ENCODE measurements at regions not wholly inside any gene's neighbourhood (a gene's known extent, or its start where the extent isn't known, plus 50 kb on each side); places are given as distances from the start of the nearest gene placed in this dataset.

DNA sequence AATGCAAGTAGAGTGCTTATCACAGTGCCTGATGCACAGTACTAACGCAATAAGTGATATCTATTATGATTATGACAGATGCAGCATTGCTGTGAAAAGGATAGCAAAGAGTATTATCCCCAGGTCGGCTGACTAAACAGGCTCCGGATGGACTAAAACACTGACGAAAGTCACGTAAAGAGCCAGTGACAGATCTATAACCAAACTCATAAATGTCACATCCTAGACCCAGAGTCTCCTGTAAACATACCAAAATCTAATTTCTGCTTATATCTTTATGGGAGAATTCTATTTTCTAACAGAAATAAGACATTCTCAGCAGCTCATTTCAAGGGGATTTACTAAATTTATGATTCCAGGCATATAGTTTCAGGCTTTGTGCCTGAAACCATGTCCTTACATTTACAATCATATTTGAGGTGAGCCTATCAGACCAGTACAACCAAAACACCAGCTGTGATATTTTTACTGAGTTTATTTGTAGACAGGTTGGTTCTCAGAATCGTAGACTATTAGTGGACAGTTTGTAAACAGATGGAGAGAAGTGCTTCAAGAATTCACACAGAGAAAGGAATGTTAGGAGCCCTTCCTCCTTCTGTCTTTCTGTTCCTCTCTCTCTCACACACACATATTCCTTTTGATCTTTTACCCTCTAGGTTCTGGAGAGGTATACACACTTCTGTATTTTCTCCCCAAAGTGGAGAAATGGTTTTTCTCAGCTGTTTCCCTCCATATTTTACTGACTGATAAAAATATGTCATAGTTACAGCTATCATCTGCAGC, 52.4 kb upstream of the WDR26 start:
- H3K4me3 ChIP-seq (ENCODE audit: low read depth, low read length), result no peak overlapping the region
- TF ChIP-seq, protein P1, sequence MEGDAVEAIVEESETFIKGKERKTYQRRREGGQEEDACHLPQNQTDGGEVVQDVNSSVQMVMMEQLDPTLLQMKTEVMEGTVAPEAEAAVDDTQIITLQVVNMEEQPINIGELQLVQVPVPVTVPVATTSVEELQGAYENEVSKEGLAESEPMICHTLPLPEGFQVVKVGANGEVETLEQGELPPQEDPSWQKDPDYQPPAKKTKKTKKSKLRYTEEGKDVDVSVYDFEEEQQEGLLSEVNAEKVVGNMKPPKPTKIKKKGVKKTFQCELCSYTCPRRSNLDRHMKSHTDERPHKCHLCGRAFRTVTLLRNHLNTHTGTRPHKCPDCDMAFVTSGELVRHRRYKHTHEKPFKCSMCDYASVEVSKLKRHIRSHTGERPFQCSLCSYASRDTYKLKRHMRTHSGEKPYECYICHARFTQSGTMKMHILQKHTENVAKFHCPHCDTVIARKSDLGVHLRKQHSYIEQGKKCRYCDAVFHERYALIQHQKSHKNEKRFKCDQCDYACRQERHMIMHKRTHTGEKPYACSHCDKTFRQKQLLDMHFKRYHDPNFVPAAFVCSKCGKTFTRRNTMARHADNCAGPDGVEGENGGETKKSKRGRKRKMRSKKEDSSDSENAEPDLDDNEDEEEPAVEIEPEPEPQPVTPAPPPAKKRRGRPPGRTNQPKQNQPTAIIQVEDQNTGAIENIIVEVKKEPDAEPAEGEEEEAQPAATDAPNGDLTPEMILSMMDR (IDR thresholded peaks at IDR 0.05; ENCODE audit: borderline replicate concordance, insufficient read depth, low read depth, low read length), result no peak

DNA sequence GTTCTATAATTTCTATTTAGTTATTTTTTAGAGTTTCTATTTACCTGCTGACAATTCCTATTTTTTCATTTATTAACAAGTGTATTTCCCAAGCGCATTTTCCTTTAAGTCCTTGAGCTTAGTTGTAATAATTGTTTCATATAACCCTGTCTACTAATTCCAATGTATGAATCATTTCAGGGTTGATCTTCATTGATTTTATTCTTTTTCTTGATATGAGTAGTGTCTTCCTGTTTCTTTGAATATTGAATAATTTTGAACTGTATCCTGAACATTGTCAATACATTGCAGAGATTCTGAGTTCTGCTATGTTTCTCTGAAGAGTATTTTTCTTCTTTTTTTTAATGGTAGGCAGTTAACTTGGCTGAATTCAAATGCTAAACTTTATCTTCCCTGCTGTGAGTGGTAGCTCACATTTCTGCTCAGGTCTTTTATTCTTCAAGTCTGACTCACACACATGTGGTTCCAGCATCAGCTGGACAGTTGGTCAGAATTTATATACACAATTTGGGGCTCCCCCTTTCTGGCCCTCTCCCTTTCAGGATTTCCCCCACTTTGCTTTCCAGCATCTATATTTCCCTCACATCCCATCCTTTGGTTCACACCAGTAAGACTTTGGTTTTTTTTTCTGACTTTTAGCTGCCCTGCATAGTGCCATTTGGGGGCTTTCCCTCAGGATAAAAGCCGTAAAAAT, 54.4 kb upstream of the WDR26 start:
- H3K4me3 ChIP-seq (ENCODE audit: low read depth, low read length), result no peak overlapping the region
- TF ChIP-seq, protein P1 (IDR thresholded peaks at IDR 0.05; ENCODE audit: borderline replicate concordance, insufficient read depth, low read depth, low read length), result no peak

DNA sequence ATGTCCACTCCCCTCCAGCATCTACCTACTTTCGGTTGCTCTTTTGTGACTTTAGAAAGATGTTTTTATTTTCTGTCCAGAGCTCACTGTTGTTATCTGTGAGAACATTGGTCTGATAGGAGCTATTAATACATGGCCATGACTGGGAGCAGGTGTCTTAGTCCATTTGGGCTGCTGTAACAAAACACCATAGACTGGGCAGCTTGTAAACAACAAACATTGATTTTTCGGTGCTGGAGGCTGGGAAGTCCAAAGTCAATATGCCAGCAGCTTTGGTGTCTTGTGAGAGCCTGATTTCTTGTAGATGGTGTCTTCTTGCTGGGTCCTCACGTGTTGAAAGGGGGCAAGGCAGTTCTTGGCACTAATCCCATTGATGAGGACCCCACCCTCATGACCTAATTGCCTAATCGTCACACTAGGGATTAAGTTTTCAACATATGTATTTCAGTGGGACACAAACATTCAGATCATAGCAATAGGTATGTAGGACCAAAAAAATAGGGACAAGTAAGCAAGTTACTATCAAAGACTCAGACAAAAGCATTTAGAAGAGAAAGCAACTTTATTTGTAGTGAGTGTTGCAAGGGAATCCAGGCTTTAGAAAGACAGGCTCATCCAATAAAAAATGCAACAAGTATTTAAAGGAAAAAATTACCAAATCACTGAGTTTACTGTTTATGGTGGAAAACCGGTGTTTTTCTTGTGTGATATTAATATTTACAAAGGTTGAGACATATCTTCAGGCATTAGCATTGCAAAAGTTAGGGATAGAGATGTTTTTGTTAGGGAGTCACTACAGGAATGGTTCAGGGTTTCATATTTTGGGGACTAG, 55.2 kb upstream of the WDR26 start:
- H3K4me3 ChIP-seq (ENCODE audit: low read depth, low read length), result no peak overlapping the region
- TF ChIP-seq, protein P1 (IDR thresholded peaks at IDR 0.05; ENCODE audit: borderline replicate concordance, insufficient read depth, low read depth, low read length), result no peak

DNA sequence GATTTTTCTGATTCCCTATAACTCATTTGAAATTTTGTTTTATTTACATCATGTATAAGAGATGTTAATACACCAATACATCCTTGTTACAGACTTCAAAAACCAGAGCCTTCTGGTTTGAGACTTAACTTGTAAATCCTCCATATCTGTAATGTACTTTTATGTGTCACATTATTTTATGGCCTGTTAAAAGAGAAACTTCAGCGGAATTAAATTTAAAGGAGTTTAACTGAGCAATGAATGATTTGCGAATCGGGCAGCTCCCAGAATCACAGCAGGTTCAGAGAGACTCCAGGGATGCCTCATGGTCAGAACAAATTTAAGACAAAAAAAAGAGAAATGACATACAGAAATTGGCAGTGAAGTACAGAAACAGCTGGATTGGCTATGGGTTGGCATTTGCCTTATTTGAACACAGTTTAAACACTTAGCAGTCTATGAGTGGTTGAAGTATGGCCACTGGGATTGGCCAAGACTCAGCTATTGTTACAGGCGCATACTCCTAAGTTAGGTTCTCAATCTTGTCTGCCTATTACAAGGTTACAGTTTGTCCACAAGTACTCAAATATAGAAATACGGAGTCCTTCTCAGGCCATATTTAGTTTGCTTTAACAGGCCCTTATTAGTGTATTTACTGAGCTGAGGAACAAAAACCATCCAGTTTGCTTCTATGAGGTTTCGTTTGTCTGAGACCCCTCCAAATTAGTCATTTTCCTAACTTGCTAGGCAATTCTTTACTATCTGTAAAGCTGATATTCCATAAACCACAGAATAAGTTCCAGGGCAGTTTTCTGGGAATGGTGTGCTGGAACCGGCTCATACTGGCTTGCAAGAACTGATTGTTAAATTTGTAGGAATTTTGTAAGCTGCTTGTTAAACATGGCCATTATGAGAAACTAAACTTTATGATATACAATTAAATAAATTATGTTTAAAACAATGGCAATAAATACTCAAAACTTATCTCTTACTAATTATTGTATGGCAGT, 56.2 kb upstream of the WDR26 start:
- TF ChIP-seq, protein P1 (IDR thresholded peaks at IDR 0.05; ENCODE audit: borderline replicate concordance, insufficient read depth, low read depth, low read length), result no peak
- H3K4me3 ChIP-seq (ENCODE audit: low read depth, low read length), result no peak overlapping the region

DNA sequence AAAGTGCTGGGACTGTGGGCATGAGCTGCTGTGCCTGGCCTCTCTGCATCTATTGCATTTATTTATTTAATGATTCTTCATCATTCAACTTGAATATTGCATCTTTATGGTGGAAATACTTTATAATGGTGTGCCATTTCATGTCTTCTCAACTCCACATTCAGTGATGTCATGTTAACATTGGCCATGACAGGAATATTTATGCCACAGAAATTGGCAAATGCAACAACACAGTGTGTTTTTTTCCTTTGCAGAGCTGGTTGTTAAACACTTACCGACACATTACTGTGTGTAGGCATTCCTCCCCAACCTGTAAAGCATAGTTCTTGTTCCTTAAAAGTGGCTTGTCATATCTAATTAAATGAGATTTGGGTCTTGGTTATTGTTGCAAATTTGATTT, 57.4 kb upstream of the WDR26 start:
- TF ChIP-seq, protein P1 (IDR thresholded peaks at IDR 0.05; ENCODE audit: borderline replicate concordance, insufficient read depth, low read depth, low read length), result no peak
- no peak overlapping the region for H3K4me3 ChIP-seq (ENCODE audit: low read depth, low read length)

DNA sequence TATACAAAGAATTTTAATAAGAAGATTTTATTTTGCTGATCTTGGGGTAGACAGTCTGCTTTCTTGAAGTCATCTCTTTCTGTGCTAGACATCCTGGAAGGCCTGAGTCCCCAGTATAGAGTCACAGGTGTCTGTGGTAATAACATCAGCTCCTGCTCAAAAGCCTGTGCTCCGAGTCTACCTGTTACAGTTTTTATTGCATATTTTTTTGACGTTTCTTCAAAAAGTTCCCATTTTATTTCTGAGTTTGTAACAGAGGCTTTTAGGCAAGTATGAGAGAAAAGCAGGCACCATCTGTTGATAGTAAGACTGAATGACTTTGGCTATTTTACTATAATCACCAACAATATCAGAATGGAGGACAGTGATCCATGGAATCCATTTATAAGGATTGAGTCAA, 58.0 kb upstream of the WDR26 start:
- no peak overlapping the region for H3K4me3 ChIP-seq (ENCODE audit: low read depth, low read length)
- TF ChIP-seq, protein P1 (IDR thresholded peaks at IDR 0.05; ENCODE audit: borderline replicate concordance, insufficient read depth, low read depth, low read length), result no peak

Data from GM12875 (cell line).